Gastroesophageal sphincter (tissue), 4 donors: ENCODE measurements at regions not wholly inside any gene's neighbourhood (a gene's known extent, or its start where the extent isn't known, plus 50 kb on each side); places are given as distances from the start of the nearest gene placed in this dataset.
A peak's percentile ranks its signal among the peaks of the same experiment; 100 is the strongest.

Experiments used
- ATAC-seq: fragments of 150-250 bp; one replicate; pipeline ENCODE4 v1.9.1; 2016; ENCODE audit warnings: mild to moderate bottlenecking, moderate library complexity
- H3K27ac ChIP-seq, 4 donors: fragments of 200-600 bp; sonication (generic) in 3 of 4; 1 replicate in 3 of 4; 2 replicates in 1 of 4; pipeline ENCODE4 v1.5.1; 2016 to 2019
- H3K27me3 ChIP-seq: fragments of 200-600 bp; sonication (generic); one replicate; pipeline ENCODE4 v1.5.1; 2019
- H3K36me3 ChIP-seq, 2 donors: fragments of 200-600 bp; sonication (generic); one replicate each; pipeline ENCODE4 v1.5.1; 2019; ENCODE audit warnings: control low read depth in 1 of 2
- H3K4me1 ChIP-seq, 3 donors: fragments of 200-600 bp; sonication (generic); 1 replicate in 2 of 3; 2 replicates in 1 of 3; pipeline ENCODE4 v1.5.1; 2016 to 2019; ENCODE audit warnings: control low read depth in 2 of 3
- H3K4me3 ChIP-seq, 2 donors: fragments of 200-600 bp; sonication (generic); one replicate each; pipeline ENCODE4 v1.5.1; 2019; ENCODE audit warnings: mild to moderate bottlenecking in 1 of 2, moderate library complexity in 1 of 2
- H3K9me3 ChIP-seq, 3 donors: fragments of 200-600 bp; sonication (generic); one replicate each; pipeline ENCODE4 v1.5.1; 2017 to 2019; ENCODE audit warnings: control low read depth in 2 of 3
- EP300 ChIP-seq: sonication (generic); formaldehyde crosslinking; IDR thresholded peaks from one replicate; pipeline ENCODE4 v1.6.1; 2017; ENCODE audit warnings: antibody characterized with exemption, mild to moderate bottlenecking
- POLR2A ChIP-seq, 2 donors: fragments of 450-650 bp; IDR thresholded peaks; one replicate each; pipeline ENCODE4 v1.6.1; 2017; ENCODE audit warnings: antibody characterized with exemption in 2 of 2, mild to moderate bottlenecking in 2 of 2, moderate library complexity in 1 of 2
- POLR2AphosphoS5 ChIP-seq: sonication (generic); formaldehyde crosslinking; IDR thresholded peaks from one replicate; pipeline ENCODE4 v1.6.1; 2017; ENCODE audit warnings: antibody characterized with exemption
- WGBS, 2 donors: methylation state at CpG; one replicate each; pipeline ENCODE4 v1.1.5; 2018; ENCODE audit warnings: low coverage in 1 of 2; 5-methylcytosine and 5-hydroxymethylcytosine counted together
- TF ChIP-seq, protein P1 (sequence below), 4 experiments: fragments of 200-600 bp in 2 of 4; fragments of 450-650 bp in 2 of 4; sonication (generic) in 1 of 4; IDR thresholded peaks; one replicate each; pipeline ENCODE4 v1.5.1; 2017 to 2019; ENCODE audit warnings: antibody characterized with exemption in 4 of 4, mild to moderate bottlenecking in 2 of 4, moderate library complexity in 2 of 4

DNA sequence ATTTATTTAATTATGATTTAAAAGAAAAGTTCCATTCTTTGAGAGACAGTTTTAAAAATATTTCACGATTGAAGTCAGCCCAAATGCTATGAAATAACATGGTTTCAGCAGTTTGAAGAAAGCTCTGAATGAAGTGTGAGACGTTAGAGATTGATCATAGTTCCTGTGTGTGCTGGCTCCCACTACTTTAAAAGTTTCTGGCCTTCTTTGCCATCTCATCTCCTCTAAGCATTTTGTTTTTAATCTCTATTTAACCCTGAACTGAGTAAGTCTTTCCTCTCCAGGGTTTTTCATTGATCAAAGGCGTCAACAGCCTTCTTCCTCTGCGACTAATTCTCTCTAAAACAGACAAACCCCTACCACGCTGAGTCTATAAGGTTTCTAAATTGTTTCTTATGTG, 225.3 kb upstream of the B3GALT2 start:
- Histone ChIP-seq H3K4me1 (peaks cover 0 to 25% (median 3%) of the 10 kb centered on the region in 3 donors), H3K27ac (no peak overlapping the region)

GRCh38 chr1:193411215-193411614, 224.8 kb upstream of the B3GALT2 start:
- no peaks in the 10 kb centered on the region for H3K27me3 ChIP-seq
- H3K36me3 ChIP-seq, result no peaks in the 10 kb centered on the region
- no peak overlapping the region for H3K4me3 ChIP-seq
- ATAC-seq, result no peak
- WGBS, 2 donors, result 62 to 71% methylated on average over 2 of the region's 2 CpGs
- H3K9me3 ChIP-seq, result no peaks in the 10 kb centered on the region
- H3K4me1 ChIP-seq, result peaks cover 0 to 30% (median 3%) of the 10 kb centered on the region in 3 donors
- no peak overlapping the region for H3K27ac ChIP-seq
- TF ChIP-seq EP300 (no peak), POLR2AphosphoS5 (no peak), POLR2A (IDR thresholded peaks at IDR 0.05) (no peak)
- TF ChIP-seq, protein P1, sequence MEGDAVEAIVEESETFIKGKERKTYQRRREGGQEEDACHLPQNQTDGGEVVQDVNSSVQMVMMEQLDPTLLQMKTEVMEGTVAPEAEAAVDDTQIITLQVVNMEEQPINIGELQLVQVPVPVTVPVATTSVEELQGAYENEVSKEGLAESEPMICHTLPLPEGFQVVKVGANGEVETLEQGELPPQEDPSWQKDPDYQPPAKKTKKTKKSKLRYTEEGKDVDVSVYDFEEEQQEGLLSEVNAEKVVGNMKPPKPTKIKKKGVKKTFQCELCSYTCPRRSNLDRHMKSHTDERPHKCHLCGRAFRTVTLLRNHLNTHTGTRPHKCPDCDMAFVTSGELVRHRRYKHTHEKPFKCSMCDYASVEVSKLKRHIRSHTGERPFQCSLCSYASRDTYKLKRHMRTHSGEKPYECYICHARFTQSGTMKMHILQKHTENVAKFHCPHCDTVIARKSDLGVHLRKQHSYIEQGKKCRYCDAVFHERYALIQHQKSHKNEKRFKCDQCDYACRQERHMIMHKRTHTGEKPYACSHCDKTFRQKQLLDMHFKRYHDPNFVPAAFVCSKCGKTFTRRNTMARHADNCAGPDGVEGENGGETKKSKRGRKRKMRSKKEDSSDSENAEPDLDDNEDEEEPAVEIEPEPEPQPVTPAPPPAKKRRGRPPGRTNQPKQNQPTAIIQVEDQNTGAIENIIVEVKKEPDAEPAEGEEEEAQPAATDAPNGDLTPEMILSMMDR (IDR thresholded peaks at IDR 0.05), result no peak

More for the DNA sequence above, 225.3 kb upstream of the B3GALT2 start:
- H3K4me3 ChIP-seq, result no peak overlapping the region
- H3K9me3 ChIP-seq, result no peaks in the 10 kb centered on the region
- TF ChIP-seq POLR2AphosphoS5, result no peak
- TF ChIP-seq POLR2A (IDR thresholded peaks at IDR 0.05), result no peak
- TF ChIP-seq EP300, result no peak
- TF ChIP-seq, protein P1 (IDR thresholded peaks at IDR 0.05), result no peak
- ATAC-seq, result no peak
- H3K27me3 ChIP-seq, result no peaks in the 10 kb centered on the region
- 61% methylated on average over 5 of the region's 5 CpGs for WGBS, 2 donors
- no peaks in the 10 kb centered on the region for H3K36me3 ChIP-seq

DNA sequence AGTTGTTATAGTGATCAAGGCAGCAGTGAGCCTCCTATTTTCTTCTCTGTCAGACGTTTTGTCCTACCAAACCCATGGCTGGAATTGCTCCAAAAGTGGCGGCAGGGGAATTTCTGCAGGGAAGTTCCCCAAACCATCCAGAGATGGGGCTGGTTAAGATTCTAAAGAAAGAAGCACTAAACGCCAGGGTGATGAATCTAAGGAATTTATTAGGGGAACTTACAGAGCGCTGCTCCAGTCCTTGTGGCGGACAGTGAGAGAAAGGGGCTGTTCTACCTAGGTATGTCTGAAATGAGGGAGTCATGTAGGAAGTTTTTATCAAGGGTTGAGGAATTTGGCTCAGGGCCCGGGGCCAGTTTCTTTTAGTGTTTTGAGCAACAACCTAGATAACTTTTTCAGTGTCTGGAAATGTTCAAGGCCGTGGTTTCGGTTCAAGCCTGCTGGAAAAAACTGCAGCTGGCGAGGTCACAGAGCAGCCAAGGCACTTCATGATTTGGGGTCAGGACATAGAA, 222.4 kb upstream of the B3GALT2 start:
- peak; percentile 22 for ATAC-seq
- no peaks in the 10 kb centered on the region for H3K27me3 ChIP-seq
- peak overlapping the region in 3 of 4 donors; percentile 14 to 53 (median 32) for H3K27ac ChIP-seq
- 9 to 19% methylated on average over 7 to 9 of the region's 9 CpGs for whole genome bisulfite sequencing, 2 donors
- peak; percentile 9 for TF ChIP-seq POLR2AphosphoS5
- TF ChIP-seq, protein P1 (IDR thresholded peaks at IDR 0.05), result no peak
- H3K9me3 ChIP-seq, result no peaks in the 10 kb centered on the region
- H3K4me3 ChIP-seq, result peak overlapping the region; percentile 16 to 23
- peaks cover 0 to 31% (median 3%) of the 10 kb centered on the region in 3 donors for H3K4me1 ChIP-seq
- H3K36me3 ChIP-seq, result no peaks in the 10 kb centered on the region

DNA sequence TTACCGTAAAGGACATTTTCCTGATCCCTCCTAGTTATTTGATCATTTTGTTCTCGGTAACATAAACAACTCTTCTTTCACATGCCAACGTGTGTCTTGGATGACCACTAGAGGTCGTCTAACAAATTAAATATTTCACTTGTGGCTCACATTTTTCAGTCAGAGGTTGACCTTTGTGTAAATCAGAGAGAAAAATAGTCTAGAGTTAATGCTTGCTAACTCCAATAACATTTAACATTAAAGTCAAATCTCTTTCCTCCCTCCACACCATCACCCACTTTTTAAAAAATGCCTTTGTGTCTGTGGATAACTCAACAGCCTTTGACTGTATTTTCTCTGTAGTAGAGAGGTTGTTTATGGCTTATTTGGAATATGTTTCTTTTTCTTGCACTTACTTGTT, 220.5 kb upstream of the B3GALT2 start:
- Histone ChIP-seq H3K4me1 (peaks cover 0 to 31% (median 3%) of the 10 kb centered on the region in 3 donors), H3K27me3 (no peaks in the 10 kb centered on the region), H3K36me3 (no peaks in the 10 kb centered on the region), H3K9me3 (no peaks in the 10 kb centered on the region), H3K4me3 (no peak overlapping the region), H3K27ac (peak overlapping the region in 3 of 4 donors; percentile 0 to 43 (median 30))
- WGBS, 2 donors, result 0 to 3% methylated on average over 4 of the region's 4 CpGs
- TF ChIP-seq POLR2A (IDR thresholded peaks at IDR 0.05), result no peak
- TF ChIP-seq, protein P1 (IDR thresholded peaks at IDR 0.05), result peak; percentile 49 to 67 (median 66)
- TF ChIP-seq POLR2AphosphoS5, result peak; percentile 73
- ATAC-seq, result no peak

DNA sequence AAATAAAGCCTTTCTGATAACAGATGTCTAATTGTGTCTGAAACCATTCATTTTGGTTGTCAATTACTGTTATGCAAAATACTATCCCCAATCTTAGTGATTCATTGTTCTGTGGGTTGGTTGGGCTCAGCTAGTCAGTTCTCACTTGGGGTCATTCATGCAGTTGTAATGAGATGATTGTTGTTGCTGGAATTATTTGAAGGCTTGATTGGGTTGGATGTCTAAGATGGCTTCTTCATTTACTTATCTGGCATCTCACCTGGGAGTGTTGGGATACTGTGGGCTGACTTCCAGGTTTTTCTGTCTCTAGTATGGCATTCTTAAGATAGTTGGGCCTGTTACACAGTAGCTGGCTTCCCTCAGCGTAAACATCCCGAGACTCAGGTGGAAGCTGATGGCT, 217.8 kb upstream of the B3GALT2 start:
- TF ChIP-seq EP300 (no peak), POLR2A (IDR thresholded peaks at IDR 0.05) (no peak), POLR2AphosphoS5 (no peak)
- TF ChIP-seq, protein P1 (IDR thresholded peaks at IDR 0.05), result no peak
- Histone ChIP-seq H3K27me3 (no peaks in the 10 kb centered on the region), H3K9me3 (no peaks in the 10 kb centered on the region), H3K36me3 (no peaks in the 10 kb centered on the region), H3K4me1 (peaks cover 0 to 27% (median 3%) of the 10 kb centered on the region in 3 donors), H3K27ac (no peak overlapping the region), H3K4me3 (no peak overlapping the region)
- WGBS, 2 donors, result 100% methylated on average over 2 of the region's 2 CpGs; no CpG with 5 or more reads in 1 of the 2 donors
- no peak for ATAC-seq
